Right lobe of liver (tissue), 4 donors: ENCODE measurements at regions not wholly inside any gene's neighbourhood (a gene's known extent, or its start where the extent isn't known, plus 50 kb on each side); places are given as distances from the start of the nearest gene placed in this dataset.

Experiments
- POLR2A ChIP-seq: fragments of 450-650 bp; IDR thresholded peaks from one replicate; pipeline ENCODE4 v1.6.1; 2017; ENCODE audit warnings: antibody characterized with exemption, mild to moderate bottlenecking
- TF ChIP-seq, protein P1 (sequence below), 4 donors: fragments of 200-600 bp in 3 of 4; fragments of 450-650 bp in 1 of 4; IDR thresholded peaks; one replicate each; pipeline versions ENCODE4 v1.5.1 to v1.8.0; 2016 to 2022; ENCODE audit warnings: antibody characterized with exemption in 4 of 4, mild to moderate bottlenecking in 2 of 4
- donor health status: DM: no; HTN: no; CAD: no.
- donor health status: DM: no; HTN: no; CAD: no.
- donor health status: DM: no; HTN: yes; CAD: no.

- TF ChIP-seq, protein P1, sequence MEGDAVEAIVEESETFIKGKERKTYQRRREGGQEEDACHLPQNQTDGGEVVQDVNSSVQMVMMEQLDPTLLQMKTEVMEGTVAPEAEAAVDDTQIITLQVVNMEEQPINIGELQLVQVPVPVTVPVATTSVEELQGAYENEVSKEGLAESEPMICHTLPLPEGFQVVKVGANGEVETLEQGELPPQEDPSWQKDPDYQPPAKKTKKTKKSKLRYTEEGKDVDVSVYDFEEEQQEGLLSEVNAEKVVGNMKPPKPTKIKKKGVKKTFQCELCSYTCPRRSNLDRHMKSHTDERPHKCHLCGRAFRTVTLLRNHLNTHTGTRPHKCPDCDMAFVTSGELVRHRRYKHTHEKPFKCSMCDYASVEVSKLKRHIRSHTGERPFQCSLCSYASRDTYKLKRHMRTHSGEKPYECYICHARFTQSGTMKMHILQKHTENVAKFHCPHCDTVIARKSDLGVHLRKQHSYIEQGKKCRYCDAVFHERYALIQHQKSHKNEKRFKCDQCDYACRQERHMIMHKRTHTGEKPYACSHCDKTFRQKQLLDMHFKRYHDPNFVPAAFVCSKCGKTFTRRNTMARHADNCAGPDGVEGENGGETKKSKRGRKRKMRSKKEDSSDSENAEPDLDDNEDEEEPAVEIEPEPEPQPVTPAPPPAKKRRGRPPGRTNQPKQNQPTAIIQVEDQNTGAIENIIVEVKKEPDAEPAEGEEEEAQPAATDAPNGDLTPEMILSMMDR (IDR thresholded peaks at IDR 0.05), result no peak
- no peak for TF ChIP-seq POLR2A
These were observed 105.8 kb upstream of the SPATA31D4 start for GRCh38 chr9:81822301-81822865.
